Gastrocnemius medialis (tissue), 4 donors: ENCODE measurements at regions not wholly inside any gene's neighbourhood (a gene's known extent, or its start where the extent isn't known, plus 50 kb on each side); places are given as distances from the start of the nearest gene placed in this dataset.

Experiments used
- ATAC-seq, 2 donors: fragments of 150-250 bp; one replicate each; pipeline ENCODE4 v1.9.1; 2016
- DNase-seq, 2 donors: peaks; one replicate each; pipeline ENCODE4 v3.0.0-alpha.2; 2019
- H3K27ac ChIP-seq, 4 donors: fragments of 200-600 bp; sonication (generic); 1 replicate in 1 of 4; 2 replicates in 3 of 4; pipeline ENCODE4 v1.5.1; 2016 to 2018; ENCODE audit warnings: mild to moderate bottlenecking in 2 of 4, moderate library complexity in 1 of 4
- H3K27me3 ChIP-seq, 3 donors: fragments of 200-600 bp; sonication (generic) in 2 of 3; 1 replicate in 1 of 3; 2 replicates in 2 of 3; pipeline versions ENCODE4 v1.5.1 to v1.6.0; 2016 to 2019; ENCODE audit warnings: mild to moderate bottlenecking in 1 of 3, moderate library complexity in 1 of 3
- H3K36me3 ChIP-seq, 2 donors: fragments of 200-600 bp; sonication (generic) in 1 of 2; one replicate each; pipeline ENCODE4 v1.5.1; 2017 to 2018
- H3K4me1 ChIP-seq, 2 donors: fragments of 200-600 bp; sonication (generic) in 1 of 2; one replicate each; pipeline ENCODE4 v1.5.1; 2016 to 2017; ENCODE audit warnings: mild to moderate bottlenecking in 2 of 2
- H3K4me3 ChIP-seq, 4 donors: fragments of 200-600 bp; sonication (generic) in 3 of 4; 1 replicate in 1 of 4; 2 replicates in 3 of 4; pipeline ENCODE4 v1.5.1; 2016 to 2019; ENCODE audit warnings: mild to moderate bottlenecking in 2 of 4
- H3K9me3 ChIP-seq, 3 donors: fragments of 200-600 bp; sonication (generic) in 2 of 3; 1 replicate in 1 of 3; 2 replicates in 2 of 3; pipeline ENCODE4 v1.5.1; 2016 to 2019
- POLR2A ChIP-seq, 2 donors: fragments of 450-650 bp; IDR thresholded peaks; one replicate each; pipeline ENCODE4 v1.6.1; 2017; ENCODE audit warnings: antibody characterized with exemption in 2 of 2, mild to moderate bottlenecking in 2 of 2, moderate library complexity in 2 of 2
- in situ Hi-C, 4 donors: fragments of 200-750 bp; cut with MboI; loops; one replicate each; pipeline versions ENCODE4 v1.15.0 to v1.8.0; 2017; ENCODE audit warnings: low sequenced_read_pairs in 4 of 4
- intact Hi-C: fragments of 100-400 bp; cut with DNase I; formaldehyde crosslinking; loops from one replicate; pipeline ENCODE4 v1.15.1; 2023; ENCODE audit warnings: low total_unique reads
- TF ChIP-seq, protein P1 (sequence below), 5 experiments: fragments of 450-650 bp in 3 of 5; fragments of 200-600 bp in 2 of 5; sonication (generic) in 2 of 5; IDR thresholded peaks in 4 of 5; conservative IDR thresholded peaks in 1 of 5; 1 replicate in 4 of 5; 2 replicates in 1 of 5; pipeline ENCODE4 v1.5.1; 2016 to 2019; ENCODE audit warnings: antibody characterized with exemption in 5 of 5, mild to moderate bottlenecking in 3 of 5, moderate library complexity in 3 of 5

DNA sequence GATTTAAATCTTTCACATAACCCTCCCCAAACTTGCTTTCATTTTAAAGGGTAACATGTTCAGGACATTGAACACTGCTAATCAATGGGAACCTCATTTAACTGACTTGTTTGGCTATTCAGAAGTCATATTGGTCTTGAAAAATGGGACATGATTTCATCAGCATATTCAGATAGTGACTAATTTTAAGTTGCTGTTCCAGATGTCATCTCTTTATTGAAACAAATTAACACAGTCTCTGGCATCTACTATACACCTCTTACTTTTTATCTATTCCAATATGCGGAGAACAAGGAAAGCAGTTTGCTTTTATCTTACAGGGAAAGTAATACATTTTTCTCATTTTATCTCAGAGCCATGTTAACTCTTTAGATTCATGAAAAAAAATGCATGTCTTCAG is 310.1 kb downstream of the S1PR1 start:
- H3K9me3 ChIP-seq = no peaks in the 10 kb centered on the region
- H3K4me3 ChIP-seq = no peak overlapping the region
- H3K36me3 ChIP-seq = no peaks in the 10 kb centered on the region
- TF ChIP-seq, protein P1, sequence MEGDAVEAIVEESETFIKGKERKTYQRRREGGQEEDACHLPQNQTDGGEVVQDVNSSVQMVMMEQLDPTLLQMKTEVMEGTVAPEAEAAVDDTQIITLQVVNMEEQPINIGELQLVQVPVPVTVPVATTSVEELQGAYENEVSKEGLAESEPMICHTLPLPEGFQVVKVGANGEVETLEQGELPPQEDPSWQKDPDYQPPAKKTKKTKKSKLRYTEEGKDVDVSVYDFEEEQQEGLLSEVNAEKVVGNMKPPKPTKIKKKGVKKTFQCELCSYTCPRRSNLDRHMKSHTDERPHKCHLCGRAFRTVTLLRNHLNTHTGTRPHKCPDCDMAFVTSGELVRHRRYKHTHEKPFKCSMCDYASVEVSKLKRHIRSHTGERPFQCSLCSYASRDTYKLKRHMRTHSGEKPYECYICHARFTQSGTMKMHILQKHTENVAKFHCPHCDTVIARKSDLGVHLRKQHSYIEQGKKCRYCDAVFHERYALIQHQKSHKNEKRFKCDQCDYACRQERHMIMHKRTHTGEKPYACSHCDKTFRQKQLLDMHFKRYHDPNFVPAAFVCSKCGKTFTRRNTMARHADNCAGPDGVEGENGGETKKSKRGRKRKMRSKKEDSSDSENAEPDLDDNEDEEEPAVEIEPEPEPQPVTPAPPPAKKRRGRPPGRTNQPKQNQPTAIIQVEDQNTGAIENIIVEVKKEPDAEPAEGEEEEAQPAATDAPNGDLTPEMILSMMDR (IDR thresholded peaks at IDR 0.05 in 4 of 5, conservative IDR thresholded peaks at IDR 0.05 in 1 of 5) = no peak
- no peaks in the 10 kb centered on the region for H3K4me1 ChIP-seq
- ATAC-seq (no peak), DNase-seq (no peak)
- intact Hi-C loops (no loop called here), in situ Hi-C loops (no loop called here)
- no peaks in the 10 kb centered on the region for H3K27me3 ChIP-seq
- no peak overlapping the region for H3K27ac ChIP-seq

DNA sequence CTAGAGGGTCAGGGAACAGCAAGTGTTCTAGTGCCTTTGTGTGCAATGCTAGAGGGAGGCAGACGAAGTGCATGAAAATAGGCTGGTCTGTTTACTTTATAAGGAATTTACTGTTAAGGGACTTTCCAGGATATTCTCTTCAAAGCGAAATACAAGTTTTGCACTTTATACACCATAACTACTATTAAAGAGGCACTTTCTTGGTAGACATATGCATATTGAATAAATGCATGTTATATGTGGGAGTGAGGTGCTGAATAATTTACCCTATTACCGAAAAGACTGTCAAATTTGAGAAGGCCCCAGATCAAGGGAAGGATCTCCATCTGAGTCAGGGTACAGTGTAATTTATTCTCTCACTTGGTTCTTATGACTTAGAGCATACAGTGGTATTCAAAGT is 310.5 kb downstream of the S1PR1 start:
- in situ Hi-C loops = no loop called here
- ATAC-seq (no peak), DNase-seq (no peak)
- Histone ChIP-seq H3K27ac (no peak overlapping the region), H3K4me1 (no peaks in the 10 kb centered on the region), H3K4me3 (no peak overlapping the region), H3K36me3 (no peaks in the 10 kb centered on the region), H3K27me3 (no peaks in the 10 kb centered on the region), H3K9me3 (no peaks in the 10 kb centered on the region)
- no peak for TF ChIP-seq POLR2A (IDR thresholded peaks at IDR 0.05)
- TF ChIP-seq, protein P1 (IDR thresholded peaks at IDR 0.05 in 4 of 5, conservative IDR thresholded peaks at IDR 0.05 in 1 of 5) = no peak
- intact Hi-C loops = no loop called here

DNA sequence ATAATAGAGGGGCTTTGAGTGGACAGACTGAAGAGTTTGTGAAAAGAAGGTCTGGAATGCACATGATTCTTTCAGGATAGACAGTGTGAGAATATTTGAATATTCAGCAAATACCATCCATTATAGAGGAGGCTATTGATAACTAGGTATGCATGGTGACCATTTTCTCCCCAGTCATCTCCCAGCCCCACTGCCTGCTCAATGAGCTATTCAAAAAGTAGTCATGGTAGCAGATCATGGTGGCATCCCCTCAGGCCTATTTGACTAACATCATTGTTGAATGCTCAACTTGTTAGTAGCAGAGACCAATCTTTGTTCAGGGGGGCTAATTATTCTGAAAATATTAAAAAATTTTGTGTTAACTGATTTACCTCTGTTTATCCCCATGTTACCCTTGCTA is 311.6 kb downstream of the S1PR1 start:
- H3K27ac ChIP-seq = no peak overlapping the region
- no peak for ATAC-seq
- intact Hi-C loops = no loop called here
- DNase-seq = no peak
- no peaks in the 10 kb centered on the region for H3K4me1 ChIP-seq
- no peaks in the 10 kb centered on the region for H3K9me3 ChIP-seq
- H3K4me3 ChIP-seq = no peak overlapping the region
- H3K27me3 ChIP-seq = no peaks in the 10 kb centered on the region
- TF ChIP-seq POLR2A (IDR thresholded peaks at IDR 0.05) = no peak
- TF ChIP-seq, protein P1 (IDR thresholded peaks at IDR 0.05 in 4 of 5, conservative IDR thresholded peaks at IDR 0.05 in 1 of 5) = no peak
- no peaks in the 10 kb centered on the region for H3K36me3 ChIP-seq
- in situ Hi-C loops = no loop called here

DNA sequence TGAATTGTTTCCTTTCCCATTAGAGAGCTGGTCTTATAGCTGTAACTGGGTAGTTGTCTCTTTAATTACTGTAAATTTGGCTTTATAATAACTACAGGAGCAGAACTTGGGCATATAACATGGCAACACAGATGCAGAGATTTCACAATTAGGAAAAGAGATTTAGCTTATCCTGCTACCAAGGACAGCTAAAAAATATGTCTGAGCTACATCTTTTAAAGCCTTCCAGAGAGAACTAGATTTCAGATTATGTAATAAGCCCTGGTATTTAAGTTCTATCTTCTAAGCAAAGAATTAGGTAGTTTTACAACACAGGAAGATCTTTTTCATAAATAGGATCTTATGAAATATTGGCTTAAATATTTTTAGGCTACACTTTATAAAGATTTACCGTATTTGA is 313.8 kb downstream of the S1PR1 start:
- no peak overlapping the region for H3K4me3 ChIP-seq
- intact Hi-C loops = no loop called here
- in situ Hi-C loops = no loop called here

More for the DNA sequence above, 313.8 kb downstream of the S1PR1 start:
- H3K27me3 ChIP-seq = no peaks in the 10 kb centered on the region
- H3K27ac ChIP-seq = no peak overlapping the region
- no peak for DNase-seq
- H3K9me3 ChIP-seq = no peaks in the 10 kb centered on the region
- no peak for ATAC-seq
- TF ChIP-seq POLR2A (IDR thresholded peaks at IDR 0.05) = no peak
- TF ChIP-seq, protein P1 (IDR thresholded peaks at IDR 0.05 in 4 of 5, conservative IDR thresholded peaks at IDR 0.05 in 1 of 5) = no peak
- no peaks in the 10 kb centered on the region for H3K4me1 ChIP-seq
- H3K36me3 ChIP-seq = no peaks in the 10 kb centered on the region
